Brain microvascular endothelial cell (primary cell): ENCODE measurements at regions not wholly inside any gene's neighbourhood (a gene's known extent, or its start where the extent isn't known, plus 50 kb on each side); places are given as distances from the start of the nearest gene placed in this dataset.

ENCODE experiments used
- DNase-seq: peaks from one replicate; pipeline ENCODE4 v3.0.0-alpha.2; 2020
- H3K27ac ChIP-seq: fragments of 250-450 bp; sonication (Bioruptor Pico); 2 replicates; pipeline ENCODE4 v1.5.1; 2020; ENCODE audit warnings: mild to moderate bottlenecking, moderate library complexity
- H3K27me3 ChIP-seq: fragments of 250-450 bp; sonication (Bioruptor Pico); replicated peaks from 2 replicates; pipeline ENCODE4 v1.5.1; 2020; ENCODE audit warnings: mild to moderate bottlenecking
- H3K36me3 ChIP-seq: fragments of 250-450 bp; sonication (Bioruptor Pico); replicated peaks from 2 replicates; pipeline ENCODE4 v1.5.1; 2020; ENCODE audit warnings: mild to moderate bottlenecking
- H3K4me3 ChIP-seq: 2 replicates; pipeline ENCODE4 v1.5.1; 2011; ENCODE audit warnings: low read depth, mild to moderate bottlenecking, control low read depth, low read length, moderate library complexity
- in situ Hi-C: cut with HindIII; loops from 2 replicates; pipeline ENCODE4 v1.10.0; 2017; ENCODE audit warnings: low sequenced_read_pairs, low pct_ligation_motif_present
- TF ChIP-seq, protein P1 (sequence below): IDR thresholded peaks from 2 replicates; pipeline ENCODE4 v1.5.1; 2011; ENCODE audit warnings: low read depth, mild to moderate bottlenecking, moderate library complexity, low read length, control low read depth, inconsistent platforms; ENCODE audit errors: missing control alignments

DNA sequence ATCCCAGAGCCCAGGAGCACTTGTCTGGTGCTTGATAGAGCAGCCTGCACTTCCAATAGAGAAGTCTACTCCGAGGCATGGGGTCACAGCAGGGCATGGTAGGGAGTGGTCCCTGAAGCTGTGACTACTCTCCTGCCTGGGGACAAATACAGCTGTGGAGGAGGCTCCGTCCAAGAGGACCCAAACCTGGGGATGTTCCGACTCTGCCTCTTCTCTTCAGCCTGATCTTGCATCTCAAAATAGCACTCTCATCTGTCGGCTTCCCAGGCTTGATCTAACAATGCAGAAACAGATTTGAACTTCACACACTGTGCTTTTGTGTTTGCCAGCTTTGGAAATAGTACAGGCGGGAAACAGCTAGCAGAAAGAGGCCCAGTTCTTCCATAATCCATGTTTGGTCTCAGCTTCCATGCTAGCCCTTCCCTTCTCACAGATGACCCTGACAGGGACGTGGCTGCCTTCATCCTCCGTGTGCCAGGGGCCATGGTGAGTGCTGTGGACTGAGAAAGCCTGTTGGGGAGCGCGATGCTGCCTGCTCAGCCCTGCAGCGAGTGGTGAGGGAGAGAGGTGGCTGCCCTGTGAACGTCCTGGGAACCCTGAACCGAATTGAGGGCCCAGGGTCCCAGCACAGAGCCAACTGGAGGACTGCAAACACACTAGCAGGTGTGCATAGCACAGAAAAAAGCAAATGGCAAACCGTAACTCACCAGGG is 150.3 kb upstream of the GPR12 start:
- no peaks in the 10 kb centered on the region for H3K36me3 ChIP-seq
- no peaks in the 10 kb centered on the region for H3K27me3 ChIP-seq
- no peak for DNase-seq
- TF ChIP-seq, protein P1, sequence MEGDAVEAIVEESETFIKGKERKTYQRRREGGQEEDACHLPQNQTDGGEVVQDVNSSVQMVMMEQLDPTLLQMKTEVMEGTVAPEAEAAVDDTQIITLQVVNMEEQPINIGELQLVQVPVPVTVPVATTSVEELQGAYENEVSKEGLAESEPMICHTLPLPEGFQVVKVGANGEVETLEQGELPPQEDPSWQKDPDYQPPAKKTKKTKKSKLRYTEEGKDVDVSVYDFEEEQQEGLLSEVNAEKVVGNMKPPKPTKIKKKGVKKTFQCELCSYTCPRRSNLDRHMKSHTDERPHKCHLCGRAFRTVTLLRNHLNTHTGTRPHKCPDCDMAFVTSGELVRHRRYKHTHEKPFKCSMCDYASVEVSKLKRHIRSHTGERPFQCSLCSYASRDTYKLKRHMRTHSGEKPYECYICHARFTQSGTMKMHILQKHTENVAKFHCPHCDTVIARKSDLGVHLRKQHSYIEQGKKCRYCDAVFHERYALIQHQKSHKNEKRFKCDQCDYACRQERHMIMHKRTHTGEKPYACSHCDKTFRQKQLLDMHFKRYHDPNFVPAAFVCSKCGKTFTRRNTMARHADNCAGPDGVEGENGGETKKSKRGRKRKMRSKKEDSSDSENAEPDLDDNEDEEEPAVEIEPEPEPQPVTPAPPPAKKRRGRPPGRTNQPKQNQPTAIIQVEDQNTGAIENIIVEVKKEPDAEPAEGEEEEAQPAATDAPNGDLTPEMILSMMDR, result no peak
- in situ Hi-C loops, result no loop called here
- H3K27ac ChIP-seq, result no peak overlapping the region
- no peak overlapping the region for H3K4me3 ChIP-seq

DNA sequence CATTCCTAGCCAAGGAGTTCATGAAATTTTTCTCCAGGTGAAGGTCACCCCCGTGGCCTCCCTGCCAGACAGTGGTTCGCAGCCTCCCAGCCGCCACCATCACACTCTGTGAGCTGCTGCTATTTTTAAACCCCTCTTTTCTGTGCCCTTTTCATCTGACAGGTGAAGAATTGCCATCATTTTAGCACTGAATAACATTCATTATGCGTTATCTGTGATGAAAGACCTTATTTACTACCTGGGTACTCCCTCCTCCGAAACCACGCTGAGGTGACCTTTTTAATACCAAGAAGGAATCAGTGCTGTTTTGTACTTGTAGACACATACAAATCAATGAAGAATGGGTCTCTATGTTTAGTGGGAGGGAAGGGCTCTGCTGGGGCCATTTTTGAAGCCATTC is 148.9 kb upstream of the GPR12 start:
- Histone ChIP-seq H3K36me3 (no peaks in the 10 kb centered on the region), H3K27me3 (no peaks in the 10 kb centered on the region), H3K27ac (no peak overlapping the region), H3K4me3 (no peak overlapping the region)
- TF ChIP-seq, protein P1, result no peak
- no peak for DNase-seq
- in situ Hi-C loops, result no loop called here

DNA sequence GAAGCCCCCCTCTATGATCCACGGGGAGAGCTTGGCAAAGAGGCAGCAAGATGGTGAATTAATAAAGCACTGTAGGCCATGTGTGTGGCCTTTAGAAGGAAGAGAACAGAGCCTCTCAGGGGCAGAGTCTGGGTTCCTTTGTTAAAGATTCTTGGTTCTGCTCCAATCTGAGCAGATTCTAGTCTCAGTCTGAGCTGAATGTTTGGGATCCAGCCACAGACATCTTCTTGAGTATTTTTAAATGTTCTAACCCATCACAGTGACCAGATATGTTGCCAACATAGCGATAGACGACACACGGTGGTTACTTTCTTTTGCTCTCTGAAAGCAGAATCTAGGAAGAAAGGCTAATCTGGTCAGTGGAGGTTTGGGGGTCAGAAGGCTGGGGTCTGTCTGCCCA is 147.5 kb upstream of the GPR12 start:
- DNase-seq, result no peak
- in situ Hi-C loops, result no loop called here
- Histone ChIP-seq H3K4me3 (no peak overlapping the region), H3K36me3 (no peaks in the 10 kb centered on the region), H3K27me3 (no peaks in the 10 kb centered on the region), H3K27ac (no peak overlapping the region)
- TF ChIP-seq, protein P1, result no peak

DNA sequence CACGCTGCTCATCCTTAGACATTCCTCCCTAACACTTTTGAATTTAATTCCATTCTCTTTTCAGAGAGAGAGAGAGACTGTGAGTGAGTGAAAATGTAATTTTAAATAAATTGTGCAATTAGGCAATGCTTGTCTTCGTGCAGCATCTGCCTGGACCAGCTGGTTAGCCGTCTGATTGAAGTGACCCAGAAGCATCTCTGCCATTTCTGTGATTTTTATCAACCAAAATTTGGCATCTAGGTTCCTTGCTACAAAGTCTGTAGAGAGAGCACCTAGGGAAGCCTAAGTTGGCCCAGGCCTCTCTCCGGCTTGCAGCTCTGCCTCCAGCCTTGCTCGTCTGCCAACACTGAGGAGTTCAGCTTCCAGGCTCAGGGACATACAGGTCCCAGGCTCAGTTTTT is 138.6 kb upstream of the GPR12 start:
- H3K27ac ChIP-seq, result no peak overlapping the region
- in situ Hi-C loops, result no loop called here
- no peaks in the 10 kb centered on the region for H3K36me3 ChIP-seq
- H3K27me3 ChIP-seq, result no peaks in the 10 kb centered on the region
- DNase-seq, result no peak
- no peak overlapping the region for H3K4me3 ChIP-seq
- TF ChIP-seq, protein P1, result no peak

DNA sequence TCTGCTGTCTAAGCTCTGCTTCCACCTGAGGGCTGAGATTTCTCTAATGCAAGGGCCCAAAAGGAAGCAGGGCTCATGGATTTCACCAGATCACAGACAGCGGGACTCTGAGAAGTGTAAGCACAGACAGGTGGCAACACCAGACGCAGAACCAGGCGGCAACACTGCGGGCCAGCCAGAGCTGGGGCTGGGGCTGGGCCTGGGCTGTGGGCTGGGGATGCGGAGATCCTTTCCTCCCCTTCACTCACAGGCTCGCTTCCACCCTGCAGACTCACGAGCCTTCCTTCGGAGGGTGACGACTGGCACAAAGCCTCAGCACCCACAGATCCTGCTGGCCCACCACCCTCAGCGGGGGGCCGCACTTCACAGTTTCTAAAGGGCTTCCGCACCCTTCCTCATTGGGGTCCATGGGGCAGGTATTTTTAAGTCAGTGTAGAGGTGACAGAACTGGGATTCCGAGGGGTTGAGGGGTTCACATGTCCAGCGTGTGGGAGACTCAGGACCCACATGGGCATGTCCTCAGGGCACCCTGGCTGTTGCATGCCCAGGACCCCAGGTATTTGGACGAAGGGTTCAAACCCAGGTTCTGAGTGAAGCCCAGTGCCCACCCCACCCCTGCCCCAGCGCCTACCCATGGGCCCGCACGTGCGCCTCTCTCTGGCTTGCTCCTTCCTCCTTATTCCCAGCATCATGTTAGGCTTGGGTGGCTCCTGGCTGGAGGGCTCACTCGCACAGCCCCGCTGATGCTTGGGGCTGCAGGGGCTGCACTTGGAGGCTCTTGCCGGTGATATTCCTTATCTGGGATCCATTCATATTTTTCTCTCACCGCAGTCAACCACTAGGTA is 137.3 kb upstream of the GPR12 start:
- Histone ChIP-seq H3K4me3 (no peak overlapping the region), H3K36me3 (no peaks in the 10 kb centered on the region), H3K27ac (no peak overlapping the region), H3K27me3 (no peaks in the 10 kb centered on the region)
- no peak for DNase-seq
- in situ Hi-C loops, result no loop called here
- TF ChIP-seq, protein P1, result no peak
